HG03039 (cell line): ENCODE measurements at regions not wholly inside any gene's neighbourhood (a gene's known extent, or its start where the extent isn't known, plus 50 kb on each side); places are given as distances from the start of the nearest gene placed in this dataset.

Experiments
- ATAC-seq: cut with Tn5 transposase; IDR thresholded peaks from one replicate; pipeline ENCODE4 v1.9.1; 2021; ENCODE audit warnings: mild to moderate bottlenecking, moderate library complexity; ENCODE audit not compliant: unreplicated experiment

DNA sequence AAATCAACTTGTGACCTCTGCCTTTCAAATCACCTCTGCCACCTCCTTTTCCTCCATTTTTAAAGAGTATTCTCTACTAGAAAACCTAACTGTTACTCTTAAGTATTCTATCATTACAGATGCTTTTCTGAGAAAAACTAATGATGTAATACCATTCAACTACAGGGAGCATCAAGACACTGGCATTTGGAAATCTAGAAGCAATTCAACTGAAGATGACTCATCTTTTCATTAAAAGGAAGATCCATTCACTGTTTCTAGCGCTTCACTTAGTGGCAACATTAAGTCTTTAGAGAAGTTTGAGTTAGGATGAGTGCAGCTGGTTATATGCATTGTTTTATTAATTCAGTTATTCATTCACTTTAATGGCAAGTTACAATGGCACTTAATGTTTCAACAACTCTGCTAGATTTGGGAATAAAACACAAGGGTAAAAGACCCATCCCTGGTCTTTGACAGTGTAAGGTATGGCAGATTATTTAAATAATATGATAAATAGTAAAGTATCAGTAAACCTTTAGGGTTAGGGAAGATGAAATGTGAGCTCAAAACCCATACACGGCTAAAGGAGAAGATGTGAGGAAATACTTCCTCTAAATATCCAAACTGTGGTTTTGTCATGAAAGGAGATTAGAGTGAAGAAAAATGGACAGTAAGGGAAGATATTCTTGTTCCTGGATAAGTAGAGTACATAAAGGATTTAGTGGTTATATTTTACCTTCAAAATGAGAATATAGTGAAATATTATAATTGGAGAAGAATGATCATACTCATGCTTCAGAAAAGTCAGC lies 61.7 kb downstream of the KCNJ2 start:
- ATAC-seq: no peak

GRCh38 chr17:70232466-70232865 lies 63.1 kb downstream of the KCNJ2 start:
- ATAC-seq: no peak

DNA sequence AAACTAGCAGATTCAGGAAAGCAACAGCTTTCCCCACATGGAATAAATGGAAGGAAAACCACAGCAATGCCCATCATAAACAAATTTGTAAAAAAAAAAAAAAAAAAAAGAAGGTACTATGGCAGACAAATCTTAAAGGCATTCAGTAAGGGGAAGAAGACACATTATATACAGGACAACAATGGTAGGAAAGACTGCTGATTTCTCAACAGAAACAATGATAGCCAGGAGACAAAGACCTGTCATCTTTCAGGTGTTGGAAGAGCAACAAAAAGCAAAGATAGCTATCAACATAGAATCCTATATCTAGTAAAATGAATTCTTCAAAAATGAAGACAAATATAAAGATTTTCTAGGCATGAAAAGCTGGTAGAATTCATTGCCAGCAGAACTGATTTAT lies 65.9 kb downstream of the KCNJ2 start:
- ATAC-seq: no peak

GRCh38 chr17:70238228-70238627 lies 68.9 kb downstream of the KCNJ2 start:
- no peak for ATAC-seq

DNA sequence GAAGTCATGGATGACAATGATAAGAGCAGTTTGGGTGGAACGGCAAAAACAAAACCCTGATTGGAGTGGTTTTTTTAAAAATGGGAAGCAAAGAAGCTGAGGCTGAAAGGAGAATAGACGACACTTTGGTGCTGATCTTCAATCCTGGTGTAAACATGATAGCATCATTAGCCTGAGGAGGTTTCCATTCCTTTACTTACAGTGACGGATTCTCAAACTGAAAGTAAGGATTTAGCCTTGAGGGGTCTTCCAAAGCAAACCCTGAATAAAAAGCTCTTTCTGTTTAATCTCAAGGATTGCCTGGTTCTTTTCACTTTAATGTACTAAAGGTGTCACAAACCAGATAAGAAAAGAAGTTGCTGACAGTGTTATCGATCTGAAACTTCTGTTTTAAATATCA lies 69.3 kb downstream of the KCNJ2 start:
- no peak for ATAC-seq

DNA sequence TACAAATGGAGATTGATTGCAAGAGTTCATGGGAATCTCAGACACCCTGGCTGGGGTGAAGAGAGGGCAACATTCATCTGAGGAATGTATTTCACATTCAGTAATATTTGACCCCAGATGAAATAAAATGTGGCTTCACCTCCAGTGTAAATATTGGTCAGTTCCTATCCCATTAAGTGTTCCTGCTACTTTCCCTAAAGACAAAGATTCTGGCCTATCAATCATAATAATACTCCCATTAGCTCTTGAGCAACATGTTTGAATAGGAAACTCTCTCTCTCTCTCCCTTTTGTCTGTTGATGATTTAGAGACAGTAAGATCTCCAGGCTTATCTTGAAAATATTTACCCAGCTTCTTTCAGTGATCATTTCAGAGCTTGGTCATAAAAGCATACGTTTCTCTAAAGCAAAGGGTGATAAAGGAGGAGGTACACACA lies 70.1 kb downstream of the KCNJ2 start:
- ATAC-seq: no peak

GRCh38 chr17:70241071-70241470 lies 71.7 kb downstream of the KCNJ2 start:
- no peak for ATAC-seq

DNA sequence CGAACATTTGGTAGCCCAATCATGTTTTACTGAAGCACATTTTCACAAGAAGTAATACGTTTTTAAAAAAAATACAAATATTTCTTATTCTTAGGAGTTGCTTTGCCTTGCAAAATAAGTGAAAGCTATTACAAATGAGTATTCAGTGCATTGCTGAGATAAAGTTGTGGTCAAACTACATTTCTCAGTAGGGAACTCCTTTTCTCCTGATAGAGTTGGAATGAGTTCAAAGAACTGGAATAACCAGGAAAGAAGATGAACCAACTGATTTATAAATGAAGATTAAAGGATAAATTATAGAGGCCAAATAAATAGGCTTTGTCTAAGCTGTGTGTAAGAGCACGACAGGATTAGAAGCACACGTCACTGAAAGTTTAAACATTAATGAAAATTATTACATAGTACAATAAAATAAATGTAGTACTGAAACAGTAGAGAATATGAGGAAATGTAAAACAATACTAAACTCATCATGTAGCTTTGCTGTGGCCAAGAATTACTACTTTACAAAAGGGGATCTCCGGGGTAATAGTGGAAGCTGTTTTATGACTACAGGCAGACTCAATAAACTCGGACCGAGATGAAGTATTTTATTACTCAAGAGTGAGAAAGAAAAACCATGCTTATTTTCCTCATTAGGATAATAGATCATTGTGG lies 73.6 kb downstream of the KCNJ2 start:
- no peak for ATAC-seq

DNA sequence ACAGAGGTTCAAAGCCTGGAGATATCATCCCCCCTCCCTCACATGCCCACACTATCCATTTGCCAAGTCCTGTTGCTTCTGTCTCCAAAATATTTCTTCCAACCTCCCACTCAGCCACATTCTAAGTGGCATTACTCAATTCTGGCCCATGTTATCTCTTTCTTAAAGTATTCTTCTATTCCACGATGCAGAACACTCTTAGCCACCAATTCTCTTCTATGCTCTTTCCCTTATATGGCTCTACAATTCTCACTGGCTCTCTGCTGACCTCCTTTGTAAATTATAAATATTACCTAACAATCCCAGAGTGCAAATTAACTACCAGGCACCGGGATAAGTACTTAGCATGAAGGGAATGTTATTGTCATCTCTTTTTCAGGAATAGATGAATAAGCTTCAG lies 82.4 kb downstream of the KCNJ2 start:
- ATAC-seq: no peak

- no peak for ATAC-seq
These were observed 85.6 kb downstream of the KCNJ2 start for GRCh38 chr17:70254735-70255460.

DNA sequence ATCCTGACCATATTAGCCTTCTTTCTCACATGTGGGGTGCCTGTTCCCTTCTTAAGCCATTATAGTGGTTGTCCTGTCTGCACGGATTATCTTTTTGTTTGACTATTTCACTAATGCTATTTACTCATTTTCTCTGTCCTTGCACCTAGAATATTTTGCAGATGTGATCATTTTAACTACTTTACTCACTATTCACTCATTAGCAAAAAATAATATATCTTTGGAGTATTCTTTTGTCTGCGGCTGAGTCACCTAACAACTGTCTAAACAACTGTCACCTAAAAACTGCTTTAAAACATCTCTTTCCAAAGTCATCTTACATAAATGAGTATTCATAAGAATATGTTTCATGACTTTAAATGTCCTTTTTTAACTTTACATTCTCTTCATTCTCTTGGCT lies 87.4 kb downstream of the KCNJ2 start:
- no peak for ATAC-seq

DNA sequence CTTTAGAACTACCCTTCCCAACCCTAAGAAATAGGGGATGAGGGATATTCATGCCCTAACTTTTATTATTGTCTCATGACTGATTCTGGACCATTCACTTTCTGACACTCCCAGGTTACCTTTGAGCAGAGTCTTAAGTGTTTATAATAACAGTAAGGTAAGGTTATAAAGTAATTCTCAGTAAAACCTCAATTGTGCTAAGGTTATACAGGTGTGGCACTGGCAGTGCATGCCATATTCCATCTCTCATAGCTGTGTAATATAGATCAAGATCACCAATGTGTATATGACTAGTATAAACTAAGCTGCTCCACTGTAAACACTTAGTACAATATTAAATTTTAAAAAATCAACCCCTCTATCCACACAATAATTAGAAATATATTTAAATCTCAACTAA lies 89.1 kb downstream of the KCNJ2 start:
- ATAC-seq: no peak

DNA sequence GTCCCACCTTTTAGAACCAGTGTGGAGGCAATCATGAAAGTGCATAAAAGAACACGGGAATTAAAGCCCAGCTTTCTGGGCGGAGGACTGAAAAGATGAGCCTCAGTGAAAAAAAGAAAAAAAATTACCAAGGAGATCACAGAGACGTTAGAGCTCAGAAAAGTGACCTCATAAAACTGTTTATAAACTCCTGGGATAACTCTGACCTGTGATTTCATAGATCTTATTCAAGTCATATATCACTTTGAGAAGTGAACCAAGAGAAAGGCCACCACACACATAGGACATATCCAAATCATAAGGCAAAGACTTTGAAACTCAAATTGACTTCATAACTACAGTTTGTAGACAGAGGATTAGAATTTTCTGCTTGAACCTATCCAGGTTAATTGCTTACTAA lies 90.1 kb downstream of the KCNJ2 start:
- ATAC-seq: no peak

DNA sequence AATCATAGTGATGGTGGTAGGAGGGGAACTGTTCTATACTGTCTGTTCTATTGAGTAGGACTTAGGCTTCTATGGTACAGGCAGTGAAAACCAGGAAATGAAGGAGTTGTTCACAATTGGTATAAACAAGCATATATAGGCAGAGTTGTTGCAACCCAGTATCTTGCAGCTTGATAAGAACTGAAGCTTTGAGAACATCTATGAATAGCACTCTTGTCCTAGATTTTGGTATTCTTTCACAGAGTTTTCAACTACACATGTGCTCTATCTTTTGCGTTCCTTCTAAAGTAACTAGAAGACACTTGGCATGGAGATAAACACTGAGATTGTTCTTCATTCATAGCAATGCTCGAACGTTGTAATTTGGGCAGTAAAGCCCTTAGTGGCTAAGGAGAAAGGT lies 91.8 kb downstream of the KCNJ2 start:
- no peak for ATAC-seq

DNA sequence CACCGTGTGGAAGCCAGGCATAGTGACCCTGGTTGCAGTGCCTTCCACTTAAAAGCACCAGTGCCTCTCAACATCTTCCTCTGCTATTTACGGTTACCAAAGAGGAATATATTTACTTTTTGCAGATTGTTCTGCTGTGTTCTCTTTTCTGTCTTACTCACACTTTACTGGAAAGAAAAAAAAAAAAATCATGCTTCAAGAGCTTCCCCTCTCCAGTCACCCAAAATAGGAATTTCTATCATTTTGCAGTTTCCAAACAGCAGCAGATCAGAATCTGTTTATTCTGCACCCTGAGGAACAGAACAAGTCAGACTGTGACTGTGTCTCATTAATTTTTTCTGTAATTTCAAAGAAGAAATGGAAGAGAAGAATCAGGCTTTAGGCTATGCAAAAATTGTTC lies 96.1 kb downstream of the KCNJ2 start:
- ATAC-seq: no peak

DNA sequence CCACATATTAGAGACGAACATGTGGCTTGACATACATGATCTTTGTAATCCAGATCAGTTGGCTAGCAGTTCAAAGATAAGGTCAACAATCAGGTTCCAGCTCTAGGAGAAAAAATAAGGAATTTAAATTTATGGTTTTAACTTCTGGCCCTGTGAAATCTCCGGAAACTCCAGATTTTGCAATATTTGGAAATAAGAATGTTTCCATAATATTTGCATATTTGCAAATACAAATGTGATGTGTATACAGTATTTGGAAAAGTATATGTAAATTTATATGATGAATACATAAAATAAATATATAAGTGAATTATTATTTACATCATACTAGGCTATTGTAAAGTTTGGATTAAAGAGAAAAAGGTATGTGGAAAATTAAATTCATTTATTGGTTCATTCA lies 97.1 kb downstream of the KCNJ2 start:
- ATAC-seq: no peak

DNA sequence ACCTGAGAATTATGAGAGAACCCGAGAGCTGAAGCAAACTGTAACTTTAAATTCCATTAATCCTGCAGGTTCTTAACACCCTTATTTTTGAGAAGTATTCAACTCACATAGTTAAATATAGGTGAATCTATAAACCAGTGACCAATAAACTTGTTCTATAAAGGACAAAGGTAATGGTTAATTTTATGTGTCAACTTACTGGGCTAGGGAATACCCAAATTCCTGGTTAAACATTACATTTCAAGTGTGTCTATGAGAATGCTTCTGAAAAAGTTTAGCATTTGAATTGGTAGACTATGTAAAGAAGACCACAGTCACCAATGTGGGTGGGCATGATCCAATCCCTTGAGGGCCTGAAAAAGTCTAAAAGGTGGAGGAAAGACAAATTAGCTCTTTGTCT lies 99.1 kb downstream of the KCNJ2 start:
- ATAC-seq: no peak

DNA sequence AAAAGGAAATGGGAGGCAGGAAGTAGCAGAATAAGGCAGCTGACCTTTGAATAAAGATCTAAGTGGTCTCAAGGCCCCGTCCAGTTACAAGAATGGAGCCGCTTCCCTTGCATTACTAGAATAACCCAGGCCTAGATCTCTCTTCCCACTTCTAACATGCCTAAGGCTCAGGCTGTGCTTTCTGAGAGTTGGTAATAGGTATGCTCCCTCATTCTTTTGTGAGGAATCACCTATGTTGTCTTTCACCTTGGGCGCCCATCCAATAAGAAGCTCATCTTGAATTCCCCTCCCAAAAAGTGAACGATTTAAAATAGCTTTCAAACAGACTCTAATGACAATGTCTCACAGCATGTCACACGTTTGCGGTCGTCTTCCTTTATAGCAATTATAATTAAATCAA lies 101.2 kb downstream of the KCNJ2 start:
- no peak for ATAC-seq

- no peak for ATAC-seq
These were observed 101.9 kb downstream of the KCNJ2 start for GRCh38 chr17:70271200-70271599.

- ATAC-seq: no peak
These were observed 102.3 kb downstream of the KCNJ2 start for GRCh38 chr17:70271672-70272071.

DNA sequence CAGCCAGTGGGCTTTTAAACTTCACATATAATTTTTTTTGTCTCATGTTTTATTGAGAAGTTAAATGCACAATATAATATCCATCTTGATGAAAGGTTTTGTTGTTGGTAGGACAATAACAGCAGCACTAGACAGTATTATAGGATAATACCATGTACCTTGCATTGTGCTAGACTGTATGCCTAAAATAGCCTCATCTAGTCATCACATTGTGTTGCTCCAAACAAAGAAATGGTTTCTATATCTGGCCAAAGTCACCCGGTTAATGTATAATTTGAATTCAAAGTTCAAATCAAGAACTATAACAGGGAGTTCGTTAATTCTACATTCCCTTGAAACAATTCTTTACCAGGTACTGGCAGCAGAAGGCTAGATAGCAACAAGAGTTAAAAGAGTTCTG lies 104.9 kb downstream of the KCNJ2 start:
- ATAC-seq: no peak

DNA sequence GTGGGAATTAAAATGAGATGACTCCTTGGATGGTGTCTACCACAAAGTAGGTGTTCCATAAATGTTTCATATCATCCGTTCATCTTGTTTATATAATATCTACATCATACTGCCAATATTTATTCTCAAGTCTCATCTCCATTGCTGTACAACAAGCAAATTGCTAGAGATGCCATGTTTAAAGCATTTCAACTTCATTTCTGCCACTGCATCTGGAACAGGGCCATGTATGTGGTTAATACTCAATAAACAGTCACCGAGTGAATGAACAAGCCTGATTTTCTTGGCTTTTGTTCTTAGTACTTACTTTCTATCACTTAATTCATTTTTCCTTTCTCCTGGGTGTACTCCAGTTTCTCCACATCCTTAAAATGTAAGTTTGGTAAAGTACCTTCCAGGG lies 107.6 kb downstream of the KCNJ2 start:
- no peak for ATAC-seq
